ENCODE measurements at regions not wholly inside any gene's neighbourhood (a gene's known extent, or its start where the extent isn't known, plus 50 kb on each side); places are given as distances from the start of the nearest gene placed in this dataset.
"Not testable (repeated sequence)": the region's sequence is repeated elsewhere in the genome, so short reads cannot be mapped to it uniquely, and the experiment has no call there.

GRCh38 chr22:11613898-11614755 lies 3913.9 kb upstream of the OR11H1 start:
- no peak for DNase-seq (ENCODE audit: low read depth)
- no peak for TF ChIP-seq MYC (IDR thresholded peaks at IDR 0.05; ENCODE audit: low read depth, low read length)
- TF ChIP-seq POLR2A (IDR thresholded peaks at IDR 0.05; ENCODE audit: extremely low read depth, insufficient read length): no peak
- TF ChIP-seq, protein P1, sequence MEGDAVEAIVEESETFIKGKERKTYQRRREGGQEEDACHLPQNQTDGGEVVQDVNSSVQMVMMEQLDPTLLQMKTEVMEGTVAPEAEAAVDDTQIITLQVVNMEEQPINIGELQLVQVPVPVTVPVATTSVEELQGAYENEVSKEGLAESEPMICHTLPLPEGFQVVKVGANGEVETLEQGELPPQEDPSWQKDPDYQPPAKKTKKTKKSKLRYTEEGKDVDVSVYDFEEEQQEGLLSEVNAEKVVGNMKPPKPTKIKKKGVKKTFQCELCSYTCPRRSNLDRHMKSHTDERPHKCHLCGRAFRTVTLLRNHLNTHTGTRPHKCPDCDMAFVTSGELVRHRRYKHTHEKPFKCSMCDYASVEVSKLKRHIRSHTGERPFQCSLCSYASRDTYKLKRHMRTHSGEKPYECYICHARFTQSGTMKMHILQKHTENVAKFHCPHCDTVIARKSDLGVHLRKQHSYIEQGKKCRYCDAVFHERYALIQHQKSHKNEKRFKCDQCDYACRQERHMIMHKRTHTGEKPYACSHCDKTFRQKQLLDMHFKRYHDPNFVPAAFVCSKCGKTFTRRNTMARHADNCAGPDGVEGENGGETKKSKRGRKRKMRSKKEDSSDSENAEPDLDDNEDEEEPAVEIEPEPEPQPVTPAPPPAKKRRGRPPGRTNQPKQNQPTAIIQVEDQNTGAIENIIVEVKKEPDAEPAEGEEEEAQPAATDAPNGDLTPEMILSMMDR (IDR thresholded peaks at IDR 0.05; ENCODE audit: low read depth, low read length): no peak
- TF ChIP-seq MAX (IDR thresholded peaks at IDR 0.05; ENCODE audit: low read depth, low read length): no peak
- no peak overlapping the region for H3K4me3 ChIP-seq (ENCODE audit: low read depth, low read length)

DNA sequence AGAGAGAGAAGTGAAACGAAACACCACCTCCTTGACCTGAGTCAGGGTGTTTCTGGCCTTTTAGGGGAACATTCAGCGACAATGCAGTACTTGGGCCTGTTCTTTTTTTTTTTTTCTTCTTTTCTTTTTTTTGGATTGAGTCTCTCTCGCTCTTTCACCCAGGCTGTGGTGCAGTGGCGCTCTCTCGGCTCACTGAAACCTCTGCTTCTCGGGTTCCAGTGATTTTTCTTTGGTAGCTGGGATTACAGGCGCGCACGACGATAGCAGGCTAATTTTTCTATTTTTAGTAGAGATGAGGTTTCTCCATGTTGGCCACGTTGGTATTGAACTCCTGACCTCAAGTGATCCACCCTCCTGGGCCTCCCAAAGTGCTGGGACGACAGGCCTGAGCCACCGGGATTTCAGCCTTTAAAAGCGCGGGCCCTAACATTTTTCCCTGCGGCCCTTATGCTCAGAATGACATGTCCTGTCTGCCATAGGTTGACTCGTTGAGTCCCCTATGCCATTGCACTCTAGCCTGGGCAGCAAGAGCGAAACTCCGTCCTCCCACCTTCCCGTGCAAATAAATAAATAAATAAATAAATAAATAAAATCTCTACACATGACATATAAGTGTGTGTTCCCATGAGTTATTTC lies 3913.1 kb upstream of the OR11H1 start:
- not testable (repeated sequence) for DNase-seq (ENCODE audit: low read depth); H3K4me3 ChIP-seq (ENCODE audit: low read depth, low read length)

DNA sequence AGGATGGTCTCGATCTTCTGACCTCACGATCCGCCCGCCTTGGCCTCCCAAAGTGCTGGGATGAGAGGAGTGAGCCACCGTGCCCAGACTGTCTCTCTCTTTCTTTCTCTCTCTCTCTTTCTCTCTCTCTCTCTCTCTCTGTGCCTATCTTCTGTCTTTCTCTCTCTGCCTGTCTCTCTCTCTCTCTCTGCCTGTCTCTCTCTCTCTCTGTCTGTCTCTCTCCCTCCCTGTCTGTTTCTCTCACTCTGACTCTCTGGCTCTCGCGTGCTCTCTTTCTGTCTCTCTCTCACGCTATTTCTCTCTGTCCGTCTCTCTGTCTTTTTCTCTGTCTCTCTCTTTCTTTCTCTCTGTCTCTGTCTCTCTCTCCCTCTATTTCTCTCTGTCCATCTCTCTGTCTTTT lies 3911.2 kb upstream of the OR11H1 start:
- TF ChIP-seq MYC (IDR thresholded peaks at IDR 0.05; ENCODE audit: low read depth, low read length) (no peak), MAX (IDR thresholded peaks at IDR 0.05; ENCODE audit: low read depth, low read length) (no peak), POLR2A (IDR thresholded peaks at IDR 0.05; ENCODE audit: extremely low read depth, insufficient read length) (no peak)
- TF ChIP-seq, protein P1 (IDR thresholded peaks at IDR 0.05; ENCODE audit: low read depth, low read length): no peak
- H3K4me3 ChIP-seq (ENCODE audit: low read depth, low read length): no peak overlapping the region
- no peak for DNase-seq (ENCODE audit: low read depth)

DNA sequence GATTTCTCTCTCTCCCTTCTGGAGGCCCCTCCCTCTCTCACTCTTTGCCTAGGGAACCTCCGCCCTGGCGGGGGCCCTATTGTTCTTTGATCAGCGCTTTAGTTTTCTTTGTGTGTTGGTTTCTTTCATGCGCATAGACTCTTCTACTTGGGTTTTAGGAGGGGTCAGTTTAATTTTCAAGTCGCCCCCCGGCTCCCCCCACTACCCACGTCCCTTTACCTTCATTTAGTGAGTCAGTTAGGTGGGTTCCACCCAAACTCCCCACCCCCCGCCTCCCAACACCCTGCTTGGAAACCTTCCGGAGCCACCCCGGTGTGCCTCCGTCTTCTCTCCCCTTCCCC lies 3909.7 kb upstream of the OR11H1 start:
- not testable (repeated sequence) for DNase-seq (ENCODE audit: low read depth)

GRCh38 chr22:11618688-11619087 lies 3909.3 kb upstream of the OR11H1 start:
- DNase-seq (ENCODE audit: low read depth): not testable (repeated sequence)

More for the DNA sequence above, 3909.7 kb upstream of the OR11H1 start:
- not testable (repeated sequence) for H3K4me3 ChIP-seq (ENCODE audit: low read depth, low read length)

GRCh38 chr22:11620921-11621762 lies 3906.8 kb upstream of the OR11H1 start:
- not testable (repeated sequence) for DNase-seq (ENCODE audit: low read depth); H3K4me3 ChIP-seq (ENCODE audit: low read depth, low read length)

More at GRCh38 chr22:11618688-11619087, 3909.3 kb upstream of the OR11H1 start:
- not testable (repeated sequence) for H3K4me3 ChIP-seq (ENCODE audit: low read depth, low read length)

GRCh38 chr22:11622774-11623173 lies 3905.2 kb upstream of the OR11H1 start:
- DNase-seq (ENCODE audit: low read depth); H3K4me3 ChIP-seq (ENCODE audit: low read depth, low read length): not testable (repeated sequence)

DNA sequence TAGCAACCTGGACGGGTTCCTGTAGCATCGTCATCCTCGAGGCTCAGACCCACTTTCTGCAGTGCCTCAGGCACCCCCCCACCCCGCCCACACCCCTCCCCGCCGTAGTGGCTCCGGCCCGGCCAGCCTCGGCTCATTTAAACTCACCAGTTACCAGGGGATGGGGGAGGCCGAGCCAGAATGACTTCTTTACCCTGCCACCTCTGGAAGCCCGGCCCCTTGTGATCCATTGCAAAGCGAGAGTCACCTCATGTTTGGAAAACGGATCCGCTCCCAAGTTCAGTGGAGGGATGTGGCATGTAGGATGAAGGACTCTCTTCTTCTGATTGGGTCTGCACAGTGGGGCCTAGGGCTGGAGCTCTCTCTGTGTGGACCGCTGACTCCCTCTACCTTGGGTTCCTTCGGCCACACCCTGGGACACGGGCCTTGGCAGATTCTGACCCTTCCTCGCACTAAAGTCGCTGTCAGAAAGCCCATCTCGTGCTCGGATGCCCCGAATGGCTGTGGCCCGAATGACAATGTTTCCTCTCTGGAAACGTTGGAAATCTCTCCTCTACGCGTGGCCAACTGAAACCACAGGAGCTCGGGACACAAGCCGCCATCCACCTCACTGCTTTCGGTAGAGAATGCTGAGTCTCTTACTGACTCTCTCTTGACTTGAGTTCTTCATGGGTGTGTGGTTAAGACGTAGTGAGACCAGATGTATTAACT lies 3902.1 kb upstream of the OR11H1 start:
- not testable (repeated sequence) for DNase-seq (ENCODE audit: low read depth); H3K4me3 ChIP-seq (ENCODE audit: low read depth, low read length)

GRCh38 chr22:11626422-11626773 lies 3901.6 kb upstream of the OR11H1 start:
- TF ChIP-seq MYC (IDR thresholded peaks at IDR 0.05; ENCODE audit: low read depth, low read length) (no peak), MAX (IDR thresholded peaks at IDR 0.05; ENCODE audit: low read depth, low read length) (no peak), POLR2A (IDR thresholded peaks at IDR 0.05; ENCODE audit: extremely low read depth, insufficient read length) (no peak)
- TF ChIP-seq, protein P1 (IDR thresholded peaks at IDR 0.05; ENCODE audit: low read depth, low read length): no peak
- no peak overlapping the region for H3K4me3 ChIP-seq (ENCODE audit: low read depth, low read length)
- no peak for DNase-seq (ENCODE audit: low read depth)

DNA sequence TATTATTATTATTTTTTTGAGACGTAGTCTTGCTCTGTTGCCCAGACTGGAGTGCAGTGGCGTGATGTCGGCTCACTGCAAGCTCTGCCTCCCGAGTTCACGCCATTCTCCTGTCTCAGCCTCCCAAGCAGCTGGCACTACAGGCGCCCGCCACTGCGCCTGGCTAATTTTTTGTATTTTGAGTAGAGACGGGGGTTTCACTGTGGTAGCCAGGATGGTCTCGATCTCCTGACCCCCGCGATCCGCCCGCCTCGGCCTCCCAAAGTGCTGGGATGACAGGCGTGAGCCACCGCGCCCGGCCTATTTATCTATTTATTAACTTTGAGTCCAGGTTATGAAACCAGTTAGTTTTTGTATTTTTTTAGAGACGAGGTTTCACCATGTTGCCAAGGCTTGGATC lies 3901.0 kb upstream of the OR11H1 start:
- DNase-seq (ENCODE audit: low read depth); H3K4me3 ChIP-seq (ENCODE audit: low read depth, low read length): not testable (repeated sequence)
